ENCODE measurements at regions not wholly inside any gene's neighbourhood (a gene's known extent, or its start where the extent isn't known, plus 50 kb on each side); places are given as distances from the start of the nearest gene placed in this dataset.

DNA sequence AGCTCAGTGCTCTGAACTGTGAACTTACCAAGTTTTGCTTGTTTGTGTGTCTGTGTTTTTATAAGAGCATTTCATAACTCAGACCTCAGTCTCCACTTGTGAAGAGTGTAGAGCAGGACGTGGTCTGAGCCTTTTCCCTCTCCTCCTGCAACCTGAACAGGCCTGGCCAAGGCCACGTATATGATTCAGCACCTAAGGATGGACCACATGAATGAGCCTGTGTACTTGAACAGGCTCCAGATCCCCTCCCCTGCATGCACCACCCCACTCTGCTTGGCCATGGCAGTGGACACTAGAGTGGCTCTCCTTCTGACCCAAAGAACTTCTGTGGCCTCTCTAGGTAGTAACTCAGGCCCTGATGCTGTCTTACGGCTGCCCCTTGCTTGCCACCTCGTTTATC, 125.9 kb upstream of the FSTL4 start:
- TF ChIP-seq, protein P1, sequence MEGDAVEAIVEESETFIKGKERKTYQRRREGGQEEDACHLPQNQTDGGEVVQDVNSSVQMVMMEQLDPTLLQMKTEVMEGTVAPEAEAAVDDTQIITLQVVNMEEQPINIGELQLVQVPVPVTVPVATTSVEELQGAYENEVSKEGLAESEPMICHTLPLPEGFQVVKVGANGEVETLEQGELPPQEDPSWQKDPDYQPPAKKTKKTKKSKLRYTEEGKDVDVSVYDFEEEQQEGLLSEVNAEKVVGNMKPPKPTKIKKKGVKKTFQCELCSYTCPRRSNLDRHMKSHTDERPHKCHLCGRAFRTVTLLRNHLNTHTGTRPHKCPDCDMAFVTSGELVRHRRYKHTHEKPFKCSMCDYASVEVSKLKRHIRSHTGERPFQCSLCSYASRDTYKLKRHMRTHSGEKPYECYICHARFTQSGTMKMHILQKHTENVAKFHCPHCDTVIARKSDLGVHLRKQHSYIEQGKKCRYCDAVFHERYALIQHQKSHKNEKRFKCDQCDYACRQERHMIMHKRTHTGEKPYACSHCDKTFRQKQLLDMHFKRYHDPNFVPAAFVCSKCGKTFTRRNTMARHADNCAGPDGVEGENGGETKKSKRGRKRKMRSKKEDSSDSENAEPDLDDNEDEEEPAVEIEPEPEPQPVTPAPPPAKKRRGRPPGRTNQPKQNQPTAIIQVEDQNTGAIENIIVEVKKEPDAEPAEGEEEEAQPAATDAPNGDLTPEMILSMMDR (IDR thresholded peaks at IDR 0.05; ENCODE audit: borderline replicate concordance, insufficient read depth, low read depth, low read length), result no peak
- no peak overlapping the region for H3K4me3 ChIP-seq (ENCODE audit: low read depth, low read length)

DNA sequence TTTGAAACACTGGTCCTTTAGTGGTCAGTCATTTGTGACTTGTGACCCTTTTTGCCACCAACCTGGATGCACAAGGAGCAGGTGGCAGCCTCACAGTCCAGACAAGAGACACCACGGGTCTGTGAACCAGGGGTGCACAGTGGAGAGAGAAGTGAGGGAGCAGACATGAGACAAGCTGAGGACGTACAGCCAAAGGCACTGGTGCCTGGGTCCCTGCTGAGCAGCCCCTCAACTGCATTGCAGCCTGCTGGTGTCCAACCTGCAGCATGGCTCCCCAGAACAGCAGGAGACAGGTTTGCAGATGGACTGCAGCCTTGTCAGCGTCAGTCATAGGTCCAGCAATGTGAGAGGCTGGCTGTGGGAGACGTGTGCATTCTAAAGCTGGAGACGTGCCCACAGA, 124.2 kb upstream of the FSTL4 start:
- TF ChIP-seq, protein P1 (IDR thresholded peaks at IDR 0.05; ENCODE audit: borderline replicate concordance, insufficient read depth, low read depth, low read length), result no peak

DNA sequence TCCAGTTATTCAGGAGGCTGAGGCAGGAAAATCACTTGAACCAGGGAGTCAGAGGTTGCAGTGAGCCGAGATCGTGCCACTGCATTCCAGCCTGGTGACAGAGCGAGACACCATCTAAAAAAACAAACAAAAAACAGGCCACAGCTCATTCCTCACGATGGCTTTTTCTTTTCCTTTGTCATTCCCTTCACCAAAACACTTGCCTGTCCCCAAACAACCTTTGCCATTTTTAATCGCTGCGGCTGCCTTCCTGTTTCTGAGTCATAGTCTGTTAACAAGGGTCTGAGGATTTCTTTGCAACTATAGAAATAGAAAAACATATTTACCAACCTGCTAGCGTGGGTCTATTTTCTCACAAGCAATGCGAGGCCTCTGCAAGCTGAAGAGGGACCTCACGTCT, 123.0 kb upstream of the FSTL4 start:
- H3K4me3 ChIP-seq (ENCODE audit: low read depth, low read length), result no peak overlapping the region
- TF ChIP-seq, protein P1 (IDR thresholded peaks at IDR 0.05; ENCODE audit: borderline replicate concordance, insufficient read depth, low read depth, low read length), result no peak

More for the DNA sequence above, 124.2 kb upstream of the FSTL4 start:
- no peak overlapping the region for H3K4me3 ChIP-seq (ENCODE audit: low read depth, low read length)

DNA sequence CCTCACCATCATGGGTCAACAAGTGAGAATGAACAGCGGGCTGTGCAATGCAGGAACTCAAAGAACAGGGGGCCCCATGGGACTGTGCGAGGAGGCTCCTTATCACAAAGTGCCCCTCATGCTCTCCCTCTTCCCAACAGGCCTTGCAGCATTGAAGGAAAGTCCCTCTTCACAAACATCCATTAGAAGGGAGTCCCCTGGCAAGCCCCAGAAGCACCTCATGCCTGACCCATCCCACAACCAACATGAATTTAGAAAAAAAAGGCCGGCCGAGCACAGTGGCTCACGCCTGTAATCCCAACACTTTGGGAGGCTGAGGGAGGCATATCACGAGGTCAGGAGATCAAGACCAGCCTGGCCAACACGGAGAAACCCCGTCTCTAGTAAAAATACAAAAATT, 122.6 kb upstream of the FSTL4 start:
- TF ChIP-seq, protein P1 (IDR thresholded peaks at IDR 0.05; ENCODE audit: borderline replicate concordance, insufficient read depth, low read depth, low read length), result no peak
- no peak overlapping the region for H3K4me3 ChIP-seq (ENCODE audit: low read depth, low read length)

DNA sequence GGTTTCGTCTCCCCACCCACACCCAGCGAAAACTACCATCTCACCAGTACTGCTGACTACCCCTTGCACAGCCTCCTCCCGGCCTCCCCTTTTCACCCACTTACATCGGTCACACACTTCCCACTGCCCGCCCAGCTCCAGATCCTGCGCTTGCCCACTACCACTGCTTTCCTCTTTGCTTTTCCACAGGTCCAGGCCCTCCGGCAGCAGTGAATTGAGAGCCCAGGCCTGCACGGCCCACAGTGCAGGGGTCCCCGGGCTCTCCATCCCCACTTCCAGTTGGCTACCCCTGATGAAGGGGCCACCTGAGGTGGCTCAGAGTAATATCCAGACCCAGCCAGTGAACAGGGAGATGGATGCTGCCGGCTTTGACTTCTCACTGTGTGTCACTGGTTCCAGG, 120.2 kb upstream of the FSTL4 start:
- H3K4me3 ChIP-seq (ENCODE audit: low read depth, low read length), result no peak overlapping the region
- TF ChIP-seq, protein P1 (IDR thresholded peaks at IDR 0.05; ENCODE audit: borderline replicate concordance, insufficient read depth, low read depth, low read length), result no peak

DNA sequence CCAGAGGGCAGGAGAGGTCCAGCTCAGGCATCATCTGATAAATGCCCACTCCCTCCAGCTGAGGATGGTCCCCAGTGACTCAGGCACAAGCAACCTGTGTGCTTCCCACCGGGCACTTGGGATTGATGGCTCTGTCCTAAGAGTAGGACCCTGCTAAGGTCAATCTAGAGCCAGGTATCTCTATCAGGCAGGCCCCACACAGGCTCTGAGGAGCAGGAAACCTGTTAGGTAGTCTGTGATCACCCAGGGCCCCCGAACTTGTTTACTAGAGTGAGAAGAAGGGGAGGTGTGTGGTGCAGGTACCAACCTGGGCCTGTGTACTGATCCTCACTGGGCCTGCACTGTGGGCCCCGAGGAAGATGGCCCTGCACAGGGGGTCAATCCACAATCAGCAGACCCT, 119.6 kb upstream of the FSTL4 start:
- TF ChIP-seq, protein P1 (IDR thresholded peaks at IDR 0.05; ENCODE audit: borderline replicate concordance, insufficient read depth, low read depth, low read length), result no peak

DNA sequence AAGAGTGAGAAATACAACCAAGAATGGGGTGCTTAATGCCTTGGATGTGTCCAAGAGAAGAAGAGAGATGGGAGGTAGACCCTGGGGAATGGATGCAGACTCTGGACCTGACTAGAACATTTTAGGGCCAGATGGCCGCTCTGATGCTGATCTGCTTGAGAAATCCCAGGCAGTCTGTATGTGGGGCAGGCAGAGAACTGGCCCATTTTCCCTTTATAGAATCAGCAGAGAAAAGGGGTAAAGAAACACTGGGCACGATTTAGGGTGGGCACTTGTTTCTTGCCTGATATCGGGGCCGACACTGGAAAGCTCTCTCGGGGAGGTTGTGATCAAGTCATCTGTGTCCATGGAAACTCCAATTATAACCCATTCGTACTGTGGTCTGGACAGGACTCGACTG, 118.5 kb upstream of the FSTL4 start:
- TF ChIP-seq, protein P1 (IDR thresholded peaks at IDR 0.05; ENCODE audit: borderline replicate concordance, insufficient read depth, low read depth, low read length), result no peak
- H3K4me3 ChIP-seq (ENCODE audit: low read depth, low read length), result no peak overlapping the region

More for the DNA sequence above, 119.6 kb upstream of the FSTL4 start:
- H3K4me3 ChIP-seq (ENCODE audit: low read depth, low read length), result no peak overlapping the region

Measured in GM12875 (cell line).